Trophoblast cell (in vitro differentiated cells and primary cell): ENCODE measurements at regions not wholly inside any gene's neighbourhood (a gene's known extent, or its start where the extent isn't known, plus 50 kb on each side); places are given as distances from the start of the nearest gene placed in this dataset.
"Not testable (repeated sequence)": the region's sequence is repeated elsewhere in the genome, so short reads cannot be mapped to it uniquely, and the experiment has no call there.

Source experiments
- DNase-seq, 2 donors: peaks; one replicate each; pipeline ENCODE4 v3.0.0-alpha.2; 2016
- H2AFZ ChIP-seq: 2 replicates; pipeline ENCODE4 v1.6.1; 2013; ENCODE audit warnings: low read length, moderate library complexity, mild to moderate bottlenecking; ENCODE audit not compliant: insufficient read depth, poor library complexity
- H2AK5ac ChIP-seq: 2 replicates; pipeline ENCODE4 v1.6.1; 2013; ENCODE audit warnings: mild to moderate bottlenecking, low read length
- H2BK120ac ChIP-seq: 2 replicates; pipeline ENCODE4 v1.6.1; 2013; ENCODE audit warnings: low read length, mild to moderate bottlenecking, moderate library complexity; ENCODE audit not compliant: insufficient read depth, poor library complexity
- H2BK12ac ChIP-seq: 2 replicates; pipeline ENCODE4 v1.6.1; 2013; ENCODE audit warnings: mild to moderate bottlenecking, low read length, moderate library complexity
- H2BK5ac ChIP-seq: 2 replicates; pipeline ENCODE4 v1.6.1; 2013; ENCODE audit warnings: low read length, low read depth, moderate library complexity, mild to moderate bottlenecking; ENCODE audit not compliant: poor library complexity
- H3K14ac ChIP-seq: 2 replicates; pipeline ENCODE4 v1.6.1; 2013; ENCODE audit warnings: mild to moderate bottlenecking, low read length
- H3K18ac ChIP-seq: 2 replicates; pipeline ENCODE4 v1.6.1; 2013; ENCODE audit warnings: mild to moderate bottlenecking, low read length
- H3K23ac ChIP-seq: 2 replicates; pipeline ENCODE4 v1.6.1; 2013; ENCODE audit warnings: low read length
- H3K27ac ChIP-seq: 2 replicates; pipeline ENCODE4 v1.5.1; 2013; ENCODE audit warnings: low read depth, mild to moderate bottlenecking, inconsistent platforms, low read length, moderate library complexity
- H3K27me3 ChIP-seq: 2 replicates; pipeline ENCODE4 v1.6.1; 2013; ENCODE audit warnings: inconsistent platforms, mild to moderate bottlenecking, low read length, moderate library complexity; ENCODE audit not compliant: insufficient read depth
- H3K36me3 ChIP-seq, 2 experiments: 1 replicate in 1 of 2; 2 replicates in 1 of 2; pipeline ENCODE4 v1.6.1; 2013; ENCODE audit warnings: low read length in 2 of 2, mild to moderate bottlenecking in 2 of 2, moderate library complexity in 1 of 2; ENCODE audit not compliant: insufficient read depth in 2 of 2, control insufficient read depth in 1 of 2
- H3K4ac ChIP-seq: 2 replicates; pipeline ENCODE4 v1.6.1; 2013; ENCODE audit warnings: low read depth, mild to moderate bottlenecking, low read length, moderate library complexity
- H3K4me1 ChIP-seq, 2 experiments: 1 replicate in 1 of 2; 2 replicates in 1 of 2; pipeline ENCODE4 v1.6.1; 2013; ENCODE audit warnings: low read length in 2 of 2, mild to moderate bottlenecking in 2 of 2, moderate library complexity in 1 of 2; ENCODE audit not compliant: insufficient read depth in 2 of 2, control insufficient read depth in 1 of 2
- H3K4me2 ChIP-seq: 2 replicates; pipeline ENCODE4 v1.6.1; 2013; ENCODE audit warnings: inconsistent platforms, mild to moderate bottlenecking, low read length, moderate library complexity
- H3K4me3 ChIP-seq: 2 replicates; pipeline ENCODE4 v1.5.1; 2013; ENCODE audit warnings: mild to moderate bottlenecking, low read depth, low read length, inconsistent platforms
- H3K79me1 ChIP-seq: one replicate; pipeline ENCODE4 v1.6.1; 2013; ENCODE audit warnings: low read length
- H3K79me2 ChIP-seq: 2 replicates; pipeline ENCODE4 v1.6.1; 2013; ENCODE audit warnings: low read length, mild to moderate bottlenecking; ENCODE audit not compliant: control insufficient read depth, insufficient read depth, poor library complexity
- H3K9ac ChIP-seq: 2 replicates; pipeline ENCODE4 v1.6.1; 2013; ENCODE audit warnings: mild to moderate bottlenecking, low read length
- H3K9me3 ChIP-seq: 2 replicates; pipeline ENCODE4 v1.6.1; 2013; ENCODE audit warnings: low read depth, mild to moderate bottlenecking, control low read depth, inconsistent platforms, low read length; ENCODE audit not compliant: insufficient read depth
- H4K12ac ChIP-seq: 2 replicates; pipeline ENCODE4 v1.6.1; 2013; ENCODE audit warnings: low read depth, mild to moderate bottlenecking, low read length, moderate library complexity
- H4K8ac ChIP-seq: 2 replicates; pipeline ENCODE4 v1.6.1; 2013; ENCODE audit warnings: low read depth, mild to moderate bottlenecking, low read length, moderate library complexity
- H4K91ac ChIP-seq: one replicate; pipeline ENCODE4 v1.6.1; 2013; ENCODE audit warnings: low read depth, mild to moderate bottlenecking, low read length, moderate library complexity
- WGBS: extraction: QIAGEN DNeasy Blood & Tissue Kit; methylation state at CpG from one replicate; pipeline ENCODE4 v1.1.7; 2013; ENCODE audit warnings: missing lambda C conversion rate; ENCODE audit not compliant: insufficient read length, insufficient coverage; ENCODE audit errors: extremely low coverage; 5-methylcytosine and 5-hydroxymethylcytosine counted together

GRCh38 chr6:144528743-144529425 lies 243.7 kb downstream of the UTRN start:
- Histone ChIP-seq H3K79me1 (no peaks in the 10 kb centered on the region), H3K18ac (no peak overlapping the region), H3K4me3 (no peak overlapping the region), H3K9me3 (no peaks in the 10 kb centered on the region), H3K4ac (no peak overlapping the region), H2BK120ac (no peak overlapping the region), H2BK12ac (no peak overlapping the region), H3K14ac (no peak overlapping the region), H3K23ac (no peak overlapping the region), H3K79me2 (no peaks in the 10 kb centered on the region), H4K12ac (no peak overlapping the region), H3K27ac (no peak overlapping the region), H3K4me1 (peaks cover 8 to 9% of the 10 kb centered on the region in 2 experiments), H3K36me3 (peaks cover 2 to 6% of the 10 kb centered on the region in 2 experiments), H2AFZ (no peak overlapping the region), H2BK5ac (no peak overlapping the region), H3K9ac (no peak overlapping the region), H3K4me2 (no peak overlapping the region), H4K91ac (no peak overlapping the region), H4K8ac (no peak overlapping the region), H2AK5ac (no peak overlapping the region), H3K27me3 (no peaks in the 10 kb centered on the region)
- no peak for DNase-seq
- WGBS: no CpG with 5 or more reads among the region's 9 CpGs

GRCh38 chr6:144530118-144530517 lies 245.0 kb downstream of the UTRN start:
- no peak overlapping the region for H2AK5ac ChIP-seq
- H3K14ac ChIP-seq: no peak overlapping the region
- no peak overlapping the region for H2BK5ac ChIP-seq
- peaks cover 8 to 9% of the 10 kb centered on the region in 2 experiments for H3K4me1 ChIP-seq
- H4K12ac ChIP-seq: no peak overlapping the region
- H3K4me2 ChIP-seq: no peak overlapping the region
- H3K27me3 ChIP-seq: no peaks in the 10 kb centered on the region
- no peak overlapping the region for H2BK120ac ChIP-seq
- no peak overlapping the region for H3K18ac ChIP-seq
- H3K9me3 ChIP-seq: no peaks in the 10 kb centered on the region
- H2BK12ac ChIP-seq: no peak overlapping the region
- no peak overlapping the region for H4K91ac ChIP-seq
- WGBS: no CpG with 5 or more reads among the region's 2 CpGs
- H3K79me2 ChIP-seq: no peaks in the 10 kb centered on the region
- no peak overlapping the region for H3K27ac ChIP-seq
- H3K79me1 ChIP-seq: no peaks in the 10 kb centered on the region
- DNase-seq: no peak
- H3K23ac ChIP-seq: no peak overlapping the region
- H3K9ac ChIP-seq: no peak overlapping the region
- H3K4me3 ChIP-seq: no peak overlapping the region
- no peak overlapping the region for H4K8ac ChIP-seq
- peaks cover 2 to 6% of the 10 kb centered on the region in 2 experiments for H3K36me3 ChIP-seq
- no peak overlapping the region for H3K4ac ChIP-seq
- H2AFZ ChIP-seq: no peak overlapping the region

- H2AK5ac ChIP-seq, H3K4ac ChIP-seq: not testable (repeated sequence)
Observed at GRCh38 chr6:144532238-144532637, 247.1 kb downstream of the UTRN start.

GRCh38 chr6:144534180-144534579 lies 249.0 kb downstream of the UTRN start:
- Histone ChIP-seq H3K9ac (no peak overlapping the region), H3K18ac (no peak overlapping the region), H3K9me3 (no peaks in the 10 kb centered on the region), H3K14ac (no peak overlapping the region), H2BK12ac (no peak overlapping the region), H4K12ac (no peak overlapping the region), H3K4me2 (no peak overlapping the region), H2AFZ (no peak overlapping the region), H3K4me1 (no peaks in the 10 kb centered on the region), H3K4me3 (no peak overlapping the region), H2AK5ac (no peak overlapping the region), H3K27ac (no peak overlapping the region), H3K23ac (no peak overlapping the region), H2BK5ac (no peak overlapping the region), H3K79me2 (no peaks in the 10 kb centered on the region), H2BK120ac (no peak overlapping the region), H3K27me3 (no peaks in the 10 kb centered on the region), H4K8ac (no peak overlapping the region), H3K36me3 (peaks cover 2 to 3% of the 10 kb centered on the region in 2 experiments), H3K4ac (no peak overlapping the region), H4K91ac (no peak overlapping the region), H3K79me1 (no peaks in the 10 kb centered on the region)
- no CpG with 5 or more reads among the region's 3 CpGs for WGBS
- no peak for DNase-seq

More at GRCh38 chr6:144532238-144532637, 247.1 kb downstream of the UTRN start:
- H3K4me3 ChIP-seq, DNase-seq, H3K18ac ChIP-seq, H3K4me1 ChIP-seq, H3K23ac ChIP-seq, H2BK12ac ChIP-seq, H2AFZ ChIP-seq, H4K8ac ChIP-seq, H3K36me3 ChIP-seq, H3K9me3 ChIP-seq, H2BK5ac ChIP-seq, H4K91ac ChIP-seq, H3K14ac ChIP-seq, H3K27me3 ChIP-seq, H3K9ac ChIP-seq, H3K27ac ChIP-seq, H4K12ac ChIP-seq, H3K79me1 ChIP-seq, H3K4me2 ChIP-seq, H2BK120ac ChIP-seq, H3K79me2 ChIP-seq: not testable (repeated sequence)
- WGBS: no CpG with 5 or more reads among the region's 3 CpGs
